ENCODE measurements at regions not wholly inside any gene's neighbourhood (a gene's known extent, or its start where the extent isn't known, plus 50 kb on each side); places are given as distances from the start of the nearest gene placed in this dataset.

DNA sequence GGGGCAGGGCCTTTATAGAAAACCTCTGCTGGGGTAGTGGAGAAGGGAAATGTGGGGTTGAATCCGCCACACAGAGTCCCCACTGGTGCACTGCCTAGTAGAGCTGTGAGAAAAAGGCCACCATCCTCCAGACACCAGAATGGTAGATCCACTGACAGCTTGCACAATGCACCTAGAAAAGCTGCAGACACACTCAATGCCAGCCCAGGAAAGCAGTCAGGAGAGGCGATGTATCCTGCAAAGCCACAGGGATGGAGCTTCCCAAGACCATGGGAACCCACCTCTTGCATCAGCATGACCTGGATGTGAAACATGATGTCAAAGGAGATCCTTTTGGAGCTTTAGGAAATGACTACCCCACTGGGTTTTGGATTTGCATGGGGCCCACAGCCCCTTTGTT, 958.0 kb upstream of the MIR17HG start:
- no peak for DNase-seq

DNA sequence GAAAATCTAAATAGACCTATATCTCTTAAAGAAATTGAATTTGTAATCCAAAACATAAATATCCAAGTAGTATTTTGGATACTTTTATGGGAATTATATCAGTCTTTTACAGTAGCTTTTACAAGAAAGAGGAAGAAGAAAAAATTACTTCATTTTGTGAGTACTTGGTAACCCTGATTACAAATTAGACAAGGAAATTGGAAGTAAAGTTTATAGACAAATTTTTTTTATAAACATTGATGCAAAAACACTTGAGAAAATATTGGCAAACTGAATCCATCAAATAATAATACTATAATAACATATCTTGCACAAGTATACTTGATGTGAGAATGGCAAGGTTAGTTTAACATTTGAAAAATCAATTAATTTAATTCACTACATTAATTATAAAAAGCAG, 954.1 kb upstream of the MIR17HG start:
- DNase-seq = no peak

GRCh38 chr13:90395348-90395747, 952.1 kb upstream of the MIR17HG start:
- no peak for DNase-seq

DNA sequence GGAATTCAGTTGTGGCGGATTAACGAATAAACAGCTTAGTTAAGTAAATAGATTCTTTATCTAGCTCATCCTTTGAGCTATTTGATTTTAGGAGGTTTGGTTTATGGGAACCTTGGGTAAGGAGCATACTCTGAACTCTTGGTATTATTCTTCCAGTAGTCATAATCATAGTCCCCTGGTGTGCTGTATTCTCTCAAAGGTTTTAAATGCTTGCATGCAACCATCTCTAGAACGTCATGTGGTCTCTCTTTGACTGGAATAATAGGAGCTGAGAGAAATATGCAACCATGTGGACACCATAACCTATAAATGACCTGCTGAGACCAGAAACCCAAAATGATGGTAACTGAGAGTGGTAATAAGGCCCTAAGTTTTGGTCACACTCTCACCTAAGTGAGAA, 951.6 kb upstream of the MIR17HG start:
- no peak for DNase-seq

DNA sequence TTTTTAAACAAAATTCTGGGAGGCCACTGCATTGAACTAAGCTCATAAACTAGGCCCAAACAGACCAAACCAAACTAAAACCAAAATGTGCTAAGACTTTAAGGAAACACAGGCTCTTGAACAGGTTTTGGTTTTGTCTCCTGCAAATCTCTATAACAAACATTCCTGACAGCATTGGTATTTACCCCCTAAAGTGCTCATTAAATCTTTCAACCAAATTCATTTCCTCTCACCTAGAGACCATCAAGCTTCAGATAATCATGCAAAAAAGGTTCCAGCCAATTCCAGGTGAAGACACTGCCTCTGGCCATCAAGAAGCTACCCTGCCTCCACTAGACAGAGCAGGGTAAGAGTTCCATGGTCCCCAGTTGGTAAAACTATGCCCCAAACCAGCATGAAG, 951.2 kb upstream of the MIR17HG start:
- no peak for DNase-seq

- DNase-seq = no peak
Measured at GRCh38 chr13:90397503-90397902, 950.0 kb upstream of the MIR17HG start.

GRCh38 chr13:90400372-90400771, 947.1 kb upstream of the MIR17HG start:
- DNase-seq = no peak

DNA sequence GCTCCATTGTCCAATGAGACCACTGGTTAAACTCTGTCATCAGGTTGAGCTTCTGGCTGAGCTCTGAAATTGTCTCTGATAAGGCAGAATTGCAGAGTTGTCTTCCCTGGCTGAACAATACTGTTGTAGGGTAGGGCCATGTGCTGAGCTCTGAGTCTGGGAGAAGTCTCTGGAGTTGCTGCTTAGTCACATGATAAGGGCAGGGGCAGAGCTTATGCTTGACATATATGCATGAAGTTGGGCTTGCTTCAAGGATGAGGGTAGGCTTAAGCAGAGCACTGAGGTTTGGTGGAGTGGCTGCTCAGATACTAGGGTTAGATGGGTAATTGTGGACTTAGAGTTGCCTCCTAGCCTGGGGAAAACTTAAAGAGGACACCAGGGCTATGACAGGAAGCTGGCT, 946.3 kb upstream of the MIR17HG start:
- DNase-seq = no peak

- no peak for DNase-seq
Measured at GRCh38 chr13:90402102-90402501, 945.4 kb upstream of the MIR17HG start.

GRCh38 chr13:90402613-90403012, 944.9 kb upstream of the MIR17HG start:
- no peak for DNase-seq

GRCh38 chr13:90403330-90404082, 944.0 kb upstream of the MIR17HG start:
- DNase-seq = no peak

DNA sequence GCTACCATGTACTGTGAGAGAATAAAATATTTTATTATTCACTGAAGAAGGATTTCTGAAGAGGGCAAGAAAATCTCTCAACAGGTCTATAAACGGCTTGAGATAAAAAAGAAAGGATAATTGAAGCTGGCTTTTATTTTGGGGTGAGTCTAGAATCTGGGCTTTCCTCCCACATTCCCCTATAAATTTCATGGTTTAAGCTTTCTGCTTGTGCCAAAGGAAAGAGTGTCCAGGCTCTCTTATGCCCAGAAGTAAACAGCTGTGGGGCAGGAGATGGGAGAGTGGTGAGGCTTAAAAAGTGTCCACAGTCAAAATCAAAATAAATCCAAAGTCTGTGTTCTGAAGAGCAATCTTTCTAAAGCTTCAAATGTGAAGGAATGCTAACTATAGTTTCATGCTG, 942.2 kb upstream of the MIR17HG start:
- no peak for DNase-seq

DNA sequence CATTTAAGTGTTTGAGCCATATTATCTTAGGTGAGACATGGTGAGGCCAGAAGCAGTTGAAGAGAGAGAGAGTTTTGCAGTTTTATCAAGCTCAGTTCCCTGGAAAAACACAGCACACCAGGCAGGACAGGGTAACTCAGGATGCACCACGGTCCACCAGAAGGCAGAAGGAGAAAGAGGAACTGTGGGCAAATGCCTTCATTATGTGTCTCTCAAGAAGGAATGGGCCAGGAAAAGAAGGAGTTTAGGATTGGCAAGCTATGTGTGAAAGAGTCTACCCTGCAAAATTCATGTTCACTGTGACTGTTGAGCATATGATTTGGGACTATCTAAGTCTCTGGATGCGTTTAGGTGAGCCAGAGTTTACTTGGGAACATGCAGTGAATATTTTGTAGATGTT, 934.5 kb upstream of the MIR17HG start:
- DNase-seq = no peak

GRCh38 chr13:90413548-90413947, 933.9 kb upstream of the MIR17HG start:
- no peak for DNase-seq

- DNase-seq = no peak
Measured at GRCh38 chr13:90414691-90415596, 932.5 kb upstream of the MIR17HG start.

GRCh38 chr13:90415902-90416301, 931.6 kb upstream of the MIR17HG start:
- DNase-seq = no peak

DNA sequence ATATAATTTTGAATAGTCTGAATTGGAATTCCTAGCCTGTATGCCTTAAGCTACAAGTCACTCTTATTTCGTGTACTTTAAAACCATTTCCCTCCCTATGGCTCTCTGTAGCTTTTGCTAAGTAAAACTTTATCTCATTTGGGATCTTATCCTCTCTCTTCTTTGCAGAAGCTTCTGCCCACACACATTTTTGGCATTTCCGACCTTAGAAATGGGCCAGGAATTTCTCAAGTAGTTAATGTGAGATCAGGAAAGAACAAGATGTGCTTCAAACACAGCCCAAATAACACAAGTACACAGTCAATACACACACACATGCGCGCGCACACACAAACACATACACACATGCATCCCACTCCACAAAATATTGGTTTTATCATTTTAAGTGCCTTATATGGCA, 931.0 kb upstream of the MIR17HG start:
- DNase-seq = no peak

GRCh38 chr13:90416938-90417337, 930.5 kb upstream of the MIR17HG start:
- DNase-seq = no peak

DNA sequence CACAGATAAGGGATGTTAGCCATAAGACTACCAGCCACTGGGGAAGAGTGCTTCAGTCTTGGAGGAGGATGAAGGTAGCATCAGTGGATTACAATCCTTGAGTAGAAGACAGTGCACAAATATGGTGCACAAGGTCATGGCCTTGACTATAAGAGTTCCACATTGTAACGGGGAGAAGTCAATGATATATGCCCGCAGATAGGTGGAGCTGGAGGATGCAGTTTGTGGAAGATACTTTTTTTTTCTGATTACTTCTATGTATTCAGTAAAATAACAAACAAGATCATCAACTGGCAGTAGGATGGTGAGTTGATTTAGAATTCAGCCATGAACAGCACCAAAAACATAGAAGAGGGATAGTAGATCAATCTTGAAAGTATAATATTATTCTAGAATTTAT, 926.8 kb upstream of the MIR17HG start:
- no peak for DNase-seq

GRCh38 chr13:90427322-90428272, 919.9 kb upstream of the MIR17HG start:
- no peak for DNase-seq

- no peak for DNase-seq
Measured at GRCh38 chr13:90428522-90429210, 918.8 kb upstream of the MIR17HG start.

GRCh38 chr13:90430127-90430526, 917.4 kb upstream of the MIR17HG start:
- DNase-seq = no peak

Data from MV-4-11 (cell line).